HAP-1 (cell line): ENCODE measurements at regions not wholly inside any gene's neighbourhood (a gene's known extent, or its start where the extent isn't known, plus 50 kb on each side); places are given as distances from the start of the nearest gene placed in this dataset.

Experiments
- DNase-seq, 2 experiments: peaks; one replicate each; pipeline ENCODE4 v3.0.0-alpha.2; 2016 to 2020; ENCODE audit warnings: low spot score in 2 of 2
- H3K27me3 ChIP-seq: fragments of 250-450 bp; sonication (Bioruptor Pico); 2 replicates; pipeline ENCODE4 v1.5.1; 2020; ENCODE audit warnings: low read depth, mild to moderate bottlenecking, moderate library complexity
- H3K36me3 ChIP-seq: fragments of 250-450 bp; sonication (Bioruptor Pico); replicated peaks from 2 replicates; pipeline ENCODE4 v1.5.1; 2020; ENCODE audit warnings: mild to moderate bottlenecking
- H3K4me1 ChIP-seq: fragments of 250-450 bp; sonication (Bioruptor Pico); 2 replicates; pipeline ENCODE4 v1.5.1; 2020; ENCODE audit warnings: mild to moderate bottlenecking
- H3K4me3 ChIP-seq: fragments of 250-450 bp; sonication (Bioruptor Pico); 2 replicates; pipeline ENCODE4 v1.5.1; 2020; ENCODE audit warnings: mild to moderate bottlenecking, moderate library complexity
- H3K9me3 ChIP-seq: fragments of 250-450 bp; sonication (Bioruptor Pico); 2 replicates; pipeline ENCODE4 v1.5.1; 2020; ENCODE audit warnings: mild to moderate bottlenecking, moderate library complexity
- in situ Hi-C: fragments of 300-500 bp; cut with MboI; formaldehyde crosslinking; loops from 3 replicates; pipeline ENCODE4 v1.14.3; 2020; ENCODE audit warnings: low sequenced_read_pairs, inconsistent platforms, mixed read lengths

DNA sequence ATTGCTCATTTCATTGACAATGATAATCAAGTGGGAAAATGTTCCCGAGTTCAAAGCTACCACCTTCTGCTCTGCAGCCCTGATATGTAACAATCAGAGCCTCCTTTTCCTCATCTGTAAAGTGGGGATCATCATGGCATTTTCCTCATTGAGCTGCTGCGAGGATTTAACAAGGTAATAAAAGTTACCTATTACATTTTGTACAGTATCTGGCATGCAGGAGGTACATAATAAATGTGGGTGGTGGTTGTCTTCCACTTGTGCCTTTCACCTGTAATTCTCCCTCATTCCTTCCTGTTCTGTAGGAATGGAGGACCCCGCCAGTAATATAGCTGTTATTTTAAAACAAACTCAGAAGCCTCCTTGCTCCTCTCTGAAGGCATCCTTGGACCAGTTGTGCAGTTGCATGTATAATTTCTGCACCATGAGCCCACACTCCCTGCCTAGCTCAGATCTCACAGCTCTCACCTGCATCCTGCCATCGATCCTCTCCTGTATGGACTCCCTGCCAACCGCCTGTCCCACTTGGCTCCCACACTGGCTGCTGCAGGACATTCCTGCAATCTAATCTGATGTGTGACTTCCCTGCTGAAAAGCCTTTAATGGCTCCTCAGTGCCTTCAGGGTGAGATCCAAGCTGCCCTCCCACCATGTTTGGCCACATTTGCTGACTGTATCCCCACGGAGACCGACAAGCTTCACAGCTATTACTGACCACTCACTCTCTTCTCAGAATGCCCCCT is 350.4 kb downstream of the EN1 start:
- no peaks in the 10 kb centered on the region for H3K4me1 ChIP-seq
- H3K27me3 ChIP-seq, result no peaks in the 10 kb centered on the region
- no peak overlapping the region for H3K4me3 ChIP-seq
- H3K36me3 ChIP-seq, result no peaks in the 10 kb centered on the region
- no peak for DNase-seq
- in situ Hi-C loops, result no loop called here
- peaks cover 3% of the 10 kb centered on the region; the same call in 1 of the 2 replicates for H3K9me3 ChIP-seq

DNA sequence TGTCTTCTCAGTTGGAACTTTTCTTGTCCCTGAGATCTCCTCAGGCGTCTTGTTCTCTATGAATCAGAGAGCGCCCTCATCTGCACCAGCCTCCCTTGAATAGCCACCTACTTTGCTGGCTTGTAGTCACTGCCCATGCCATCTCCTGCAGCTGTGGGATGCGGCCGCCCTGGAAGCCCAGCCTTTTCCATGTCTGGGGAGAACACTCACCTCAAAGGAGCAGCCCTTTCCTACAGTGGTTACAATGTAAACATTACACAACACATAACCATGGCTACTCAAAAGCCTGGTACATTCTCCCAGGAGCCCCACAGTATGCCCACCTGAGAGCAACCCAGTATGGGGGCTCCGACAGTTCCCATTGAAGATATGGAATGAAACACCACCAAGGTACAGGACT is 351.0 kb downstream of the EN1 start:
- Histone ChIP-seq H3K9me3 (peaks cover 6% of the 10 kb centered on the region; the same call in 1 of the 2 replicates), H3K4me1 (no peaks in the 10 kb centered on the region), H3K27me3 (no peaks in the 10 kb centered on the region), H3K4me3 (no peak overlapping the region), H3K36me3 (no peaks in the 10 kb centered on the region)
- DNase-seq, result no peak
- in situ Hi-C loops, result no loop called here

GRCh38 chr2:118495290-118495689 is 352.2 kb downstream of the EN1 start:
- Histone ChIP-seq H3K27me3 (no peaks in the 10 kb centered on the region), H3K4me3 (no peak overlapping the region), H3K9me3 (peaks cover 6% of the 10 kb centered on the region; the same call in 1 of the 2 replicates), H3K36me3 (no peaks in the 10 kb centered on the region), H3K4me1 (no peaks in the 10 kb centered on the region)
- DNase-seq, result no peak
- in situ Hi-C loops, result no loop called here

- Histone ChIP-seq H3K27me3 (no peaks in the 10 kb centered on the region), H3K4me1 (no peaks in the 10 kb centered on the region), H3K4me3 (no peak overlapping the region), H3K9me3 (peaks cover 6% of the 10 kb centered on the region; the same call in 1 of the 2 replicates), H3K36me3 (no peaks in the 10 kb centered on the region)
- no peak for DNase-seq
- in situ Hi-C loops, result no loop called here
Observed at GRCh38 chr2:118493213-118493612, 354.2 kb downstream of the EN1 start.

- in situ Hi-C loops, result no loop called here
- peaks cover 6% of the 10 kb centered on the region; the same call in 1 of the 2 replicates for H3K9me3 ChIP-seq
- H3K27me3 ChIP-seq, result no peaks in the 10 kb centered on the region
- H3K4me3 ChIP-seq, result no peak overlapping the region
- DNase-seq, result no peak
- no peaks in the 10 kb centered on the region for H3K4me1 ChIP-seq
- no peaks in the 10 kb centered on the region for H3K36me3 ChIP-seq
Observed at GRCh38 chr2:118492335-118492734, 355.1 kb downstream of the EN1 start.

- in situ Hi-C loops, result no loop called here
- no peaks in the 10 kb centered on the region for H3K27me3 ChIP-seq
- H3K36me3 ChIP-seq, result no peaks in the 10 kb centered on the region
- no peak for DNase-seq
- H3K4me1 ChIP-seq, result no peaks in the 10 kb centered on the region
- H3K9me3 ChIP-seq, result peaks cover 6% of the 10 kb centered on the region; the same call in 1 of the 2 replicates
- H3K4me3 ChIP-seq, result no peak overlapping the region
Observed at GRCh38 chr2:118490330-118490729, 357.1 kb downstream of the EN1 start.

GRCh38 chr2:118489712-118490299 is 357.6 kb downstream of the EN1 start:
- DNase-seq, result no peak
- H3K4me1 ChIP-seq, result no peaks in the 10 kb centered on the region
- H3K4me3 ChIP-seq, result no peak overlapping the region
- H3K9me3 ChIP-seq, result peaks cover 6% of the 10 kb centered on the region; the same call in 1 of the 2 replicates
- in situ Hi-C loops, result no loop called here
- no peaks in the 10 kb centered on the region for H3K36me3 ChIP-seq
- H3K27me3 ChIP-seq, result no peaks in the 10 kb centered on the region

- in situ Hi-C loops, result no loop called here
- Histone ChIP-seq H3K9me3 (no peaks in the 10 kb centered on the region), H3K4me3 (no peak overlapping the region), H3K4me1 (no peaks in the 10 kb centered on the region), H3K36me3 (no peaks in the 10 kb centered on the region), H3K27me3 (no peaks in the 10 kb centered on the region)
- no peak for DNase-seq
Observed at GRCh38 chr2:118481299-118481698, 366.1 kb downstream of the EN1 start.

DNA sequence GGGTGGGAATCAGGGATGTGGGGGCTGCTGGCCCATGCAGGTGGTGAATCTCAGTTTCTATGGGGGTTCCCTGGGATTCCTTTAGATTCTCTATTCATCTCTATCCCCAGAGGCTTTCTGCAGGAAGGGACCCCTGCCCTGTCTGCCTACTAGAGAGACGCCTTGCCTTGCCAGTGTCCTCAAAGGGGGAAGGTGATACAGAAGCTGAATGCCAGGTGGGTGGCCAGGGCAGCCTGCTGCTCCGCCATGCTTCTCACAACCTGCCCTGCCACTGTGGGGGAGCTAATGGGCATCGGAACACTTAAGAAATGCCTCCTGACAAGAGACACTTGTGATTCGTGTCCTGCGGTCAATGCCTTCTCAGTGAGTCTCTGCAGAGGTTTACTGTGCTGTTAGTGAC is 368.4 kb downstream of the EN1 start:
- in situ Hi-C loops, result no loop called here
- H3K27me3 ChIP-seq, result no peaks in the 10 kb centered on the region
- H3K4me3 ChIP-seq, result no peak overlapping the region
- no peaks in the 10 kb centered on the region for H3K4me1 ChIP-seq
- no peaks in the 10 kb centered on the region for H3K9me3 ChIP-seq
- no peak for DNase-seq
- no peaks in the 10 kb centered on the region for H3K36me3 ChIP-seq

- in situ Hi-C loops, result no loop called here
- Histone ChIP-seq H3K36me3 (no peaks in the 10 kb centered on the region), H3K4me1 (no peaks in the 10 kb centered on the region), H3K9me3 (no peaks in the 10 kb centered on the region), H3K27me3 (no peaks in the 10 kb centered on the region), H3K4me3 (no peak overlapping the region)
- DNase-seq, result peak in 1 of 2 experiments; percentile 9
Observed at GRCh38 chr2:118477111-118477862, 370.2 kb downstream of the EN1 start.

GRCh38 chr2:118475622-118476205 is 371.7 kb downstream of the EN1 start:
- H3K36me3 ChIP-seq, result no peaks in the 10 kb centered on the region
- in situ Hi-C loops, result no loop called here
- no peaks in the 10 kb centered on the region for H3K9me3 ChIP-seq
- DNase-seq, result no peak
- H3K27me3 ChIP-seq, result no peaks in the 10 kb centered on the region
- H3K4me1 ChIP-seq, result no peaks in the 10 kb centered on the region
- no peak overlapping the region for H3K4me3 ChIP-seq

- Histone ChIP-seq H3K36me3 (no peaks in the 10 kb centered on the region), H3K9me3 (no peaks in the 10 kb centered on the region), H3K4me1 (no peaks in the 10 kb centered on the region), H3K27me3 (no peaks in the 10 kb centered on the region), H3K4me3 (no peak overlapping the region)
- in situ Hi-C loops, result no loop called here
- DNase-seq, result no peak
Observed at GRCh38 chr2:118474541-118474920, 372.9 kb downstream of the EN1 start.

- H3K4me1 ChIP-seq, result no peaks in the 10 kb centered on the region
- H3K36me3 ChIP-seq, result no peaks in the 10 kb centered on the region
- no peak overlapping the region for H3K4me3 ChIP-seq
- in situ Hi-C loops, result no loop called here
- no peaks in the 10 kb centered on the region for H3K27me3 ChIP-seq
- no peaks in the 10 kb centered on the region for H3K9me3 ChIP-seq
- no peak for DNase-seq
Observed at GRCh38 chr2:118473846-118474540, 373.5 kb downstream of the EN1 start.
